MM.1S (cell line): ENCODE measurements at regions not wholly inside any gene's neighbourhood (a gene's known extent, or its start where the extent isn't known, plus 50 kb on each side); places are given as distances from the start of the nearest gene placed in this dataset.

Experiments used
- DNase-seq: peaks from one replicate; pipeline ENCODE4 v3.0.0-alpha.2; 2015
- H2AFZ ChIP-seq: fragments of 300-600 bp; sonication (generic); 2 replicates; pipeline ENCODE4 v1.6.0; 2016; ENCODE audit warnings: antibody characterized with exemption, low read length
- H3F3A ChIP-seq: fragments of 300-600 bp; sonication (generic); 2 replicates; pipeline ENCODE4 v1.6.1; 2016; ENCODE audit warnings: mild to moderate bottlenecking, antibody characterized with exemption, low read length, moderate library complexity, mixed read lengths; ENCODE audit not compliant: insufficient read depth
- H3K27ac ChIP-seq: fragments of 300-600 bp; sonication (generic); 2 replicates; pipeline ENCODE4 v1.5.1; 2016; ENCODE audit warnings: mild to moderate bottlenecking, low read length
- H3K27me3 ChIP-seq: fragments of 300-600 bp; sonication (generic); replicated peaks from 2 replicates; pipeline ENCODE4 v1.6.0; 2016; ENCODE audit warnings: low read length; ENCODE audit not compliant: insufficient read depth
- H3K36me3 ChIP-seq: fragments of 300-600 bp; sonication (generic); replicated peaks from 2 replicates; pipeline ENCODE4 v1.6.1; 2016; ENCODE audit warnings: mild to moderate bottlenecking, low read length, mixed read lengths; ENCODE audit not compliant: insufficient read depth
- H3K4me1 ChIP-seq: fragments of 300-600 bp; sonication (generic); 2 replicates; pipeline ENCODE4 v1.6.1; 2016; ENCODE audit warnings: low read length, mixed read lengths
- H3K4me2 ChIP-seq: fragments of 300-600 bp; sonication (generic); 2 replicates; pipeline ENCODE4 v1.6.0; 2016; ENCODE audit warnings: low read depth, low read length
- H3K4me3 ChIP-seq: fragments of 300-600 bp; sonication (generic); 2 replicates; pipeline ENCODE4 v1.5.1; 2016; ENCODE audit warnings: low read length, mixed read lengths
- H3K79me2 ChIP-seq: fragments of 300-600 bp; sonication (generic); 2 replicates; pipeline ENCODE4 v1.6.1; 2016; ENCODE audit warnings: mixed run types, low read length, mixed read lengths
- H3K9ac ChIP-seq: fragments of 300-600 bp; sonication (generic); 2 replicates; pipeline ENCODE4 v1.6.1; 2016; ENCODE audit warnings: low read length, mixed read lengths
- H3K9me2 ChIP-seq: fragments of 300-600 bp; sonication (generic); replicated peaks from 2 replicates; pipeline ENCODE4 v1.6.1; 2016; ENCODE audit warnings: mild to moderate bottlenecking, low read length, mixed read lengths; ENCODE audit not compliant: insufficient read depth
- H3K9me3 ChIP-seq: fragments of 300-600 bp; sonication (generic); replicated peaks from 2 replicates; pipeline ENCODE4 v1.6.1; 2016; ENCODE audit warnings: mild to moderate bottlenecking, low read length, mixed read lengths; ENCODE audit not compliant: insufficient read depth
- H4K20me1 ChIP-seq: fragments of 300-600 bp; sonication (generic); 2 replicates; pipeline ENCODE4 v1.6.1; 2016; ENCODE audit warnings: mild to moderate bottlenecking, low read length, moderate library complexity, mixed read lengths; ENCODE audit not compliant: insufficient read depth
- EZH2 ChIP-seq: fragments of 300-600 bp; sonication (generic); optimal IDR thresholded peaks from 2 replicates; pipeline ENCODE3; 2017; ENCODE audit warnings: low read depth, mild to moderate bottlenecking, antibody characterized with exemption, low read length, mixed read lengths
- EZH2phosphoT487 ChIP-seq: fragments of 300-600 bp; sonication (generic); IDR thresholded peaks from 2 replicates; pipeline ENCODE4 v1.6.1; 2018; ENCODE audit warnings: antibody characterized with exemption, low read length
- TF ChIP-seq, protein P1 (sequence below): fragments of 300-600 bp; sonication (generic); IDR thresholded peaks from 2 replicates; pipeline ENCODE4 v1.5.1; 2016; ENCODE audit warnings: antibody characterized with exemption, low read length, mixed read lengths

GRCh38 chr18:7436166-7436565 is 130.9 kb upstream of the PTPRM start:
- no peak overlapping the region for H3K4me2 ChIP-seq
- H3K4me1 ChIP-seq, result no peaks in the 10 kb centered on the region
- no peaks in the 10 kb centered on the region for H3K79me2 ChIP-seq
- no peak overlapping the region for H3K27ac ChIP-seq
- H4K20me1 ChIP-seq, result no peaks in the 10 kb centered on the region
- H3K9me2 ChIP-seq, result no peaks in the 10 kb centered on the region
- H3K9me3 ChIP-seq, result no peaks in the 10 kb centered on the region
- H2AFZ ChIP-seq, result no peak overlapping the region
- H3K9ac ChIP-seq, result no peak overlapping the region
- H3K4me3 ChIP-seq, result no peak overlapping the region
- DNase-seq, result no peak
- H3F3A ChIP-seq, result no peaks in the 10 kb centered on the region
- no peaks in the 10 kb centered on the region for H3K36me3 ChIP-seq
- H3K27me3 ChIP-seq, result no peaks in the 10 kb centered on the region
- TF ChIP-seq, protein P1, sequence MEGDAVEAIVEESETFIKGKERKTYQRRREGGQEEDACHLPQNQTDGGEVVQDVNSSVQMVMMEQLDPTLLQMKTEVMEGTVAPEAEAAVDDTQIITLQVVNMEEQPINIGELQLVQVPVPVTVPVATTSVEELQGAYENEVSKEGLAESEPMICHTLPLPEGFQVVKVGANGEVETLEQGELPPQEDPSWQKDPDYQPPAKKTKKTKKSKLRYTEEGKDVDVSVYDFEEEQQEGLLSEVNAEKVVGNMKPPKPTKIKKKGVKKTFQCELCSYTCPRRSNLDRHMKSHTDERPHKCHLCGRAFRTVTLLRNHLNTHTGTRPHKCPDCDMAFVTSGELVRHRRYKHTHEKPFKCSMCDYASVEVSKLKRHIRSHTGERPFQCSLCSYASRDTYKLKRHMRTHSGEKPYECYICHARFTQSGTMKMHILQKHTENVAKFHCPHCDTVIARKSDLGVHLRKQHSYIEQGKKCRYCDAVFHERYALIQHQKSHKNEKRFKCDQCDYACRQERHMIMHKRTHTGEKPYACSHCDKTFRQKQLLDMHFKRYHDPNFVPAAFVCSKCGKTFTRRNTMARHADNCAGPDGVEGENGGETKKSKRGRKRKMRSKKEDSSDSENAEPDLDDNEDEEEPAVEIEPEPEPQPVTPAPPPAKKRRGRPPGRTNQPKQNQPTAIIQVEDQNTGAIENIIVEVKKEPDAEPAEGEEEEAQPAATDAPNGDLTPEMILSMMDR, result no peak
- TF ChIP-seq EZH2phosphoT487 (no peak), EZH2 (no peak)

GRCh38 chr18:7437870-7438269 is 129.2 kb upstream of the PTPRM start:
- Histone ChIP-seq H3K4me2 (no peak overlapping the region), H3K36me3 (no peaks in the 10 kb centered on the region), H3K9me2 (no peaks in the 10 kb centered on the region), H3K4me1 (no peaks in the 10 kb centered on the region), H3K27ac (no peak overlapping the region), H3K27me3 (no peaks in the 10 kb centered on the region), H3K79me2 (no peaks in the 10 kb centered on the region), H3F3A (no peaks in the 10 kb centered on the region), H3K4me3 (no peak overlapping the region), H2AFZ (no peak overlapping the region), H3K9ac (no peak overlapping the region), H3K9me3 (no peaks in the 10 kb centered on the region), H4K20me1 (no peaks in the 10 kb centered on the region)
- TF ChIP-seq EZH2, result no peak
- no peak for TF ChIP-seq EZH2phosphoT487
- TF ChIP-seq, protein P1, result no peak
- DNase-seq, result no peak

GRCh38 chr18:7438646-7439045 is 128.5 kb upstream of the PTPRM start:
- no peaks in the 10 kb centered on the region for H3K79me2 ChIP-seq
- no peaks in the 10 kb centered on the region for H3K27me3 ChIP-seq
- H3K36me3 ChIP-seq, result no peaks in the 10 kb centered on the region
- H3K4me2 ChIP-seq, result no peak overlapping the region
- TF ChIP-seq, protein P1, result no peak
- TF ChIP-seq EZH2 (no peak), EZH2phosphoT487 (no peak)
- no peak overlapping the region for H2AFZ ChIP-seq
- no peaks in the 10 kb centered on the region for H4K20me1 ChIP-seq
- H3K9me2 ChIP-seq, result no peaks in the 10 kb centered on the region
- H3K4me3 ChIP-seq, result no peak overlapping the region
- no peak for DNase-seq
- H3K9ac ChIP-seq, result no peak overlapping the region
- H3K27ac ChIP-seq, result no peak overlapping the region
- no peaks in the 10 kb centered on the region for H3K4me1 ChIP-seq
- H3K9me3 ChIP-seq, result no peaks in the 10 kb centered on the region
- H3F3A ChIP-seq, result no peaks in the 10 kb centered on the region
